Mesothelial cell of epicardium (in vitro differentiated cells): ENCODE measurements at regions not wholly inside any gene's neighbourhood (a gene's known extent, or its start where the extent isn't known, plus 50 kb on each side); places are given as distances from the start of the nearest gene placed in this dataset.

Experiments
- DNase-seq, 2 experiments: peaks; one replicate each; pipeline ENCODE4 v3.0.0; 2021; ENCODE audit warnings: low spot score in 2 of 2; ENCODE audit not compliant: unreplicated experiment in 2 of 2
- H3K27ac Mint-ChIP-seq: 2 replicates; pipeline ENCODE4 v1.8.0; 2021; ENCODE audit warnings: mixed read lengths
- H3K27me3 Mint-ChIP-seq: 2 replicates; pipeline ENCODE4 v1.8.0; 2021; ENCODE audit warnings: low read depth, mixed read lengths
- H3K36me3 Mint-ChIP-seq: 2 replicates; pipeline ENCODE4 v1.8.0; 2021; ENCODE audit warnings: mixed read lengths
- H3K4me1 Mint-ChIP-seq: 2 replicates; pipeline ENCODE4 v1.8.0; 2021; ENCODE audit warnings: mixed read lengths
- H3K4me3 Mint-ChIP-seq: 2 replicates; pipeline ENCODE4 v1.8.0; 2021; ENCODE audit warnings: mild to moderate bottlenecking, moderate library complexity, mixed read lengths
- H3K9me3 Mint-ChIP-seq: 2 replicates; pipeline ENCODE4 v1.8.0; 2021; ENCODE audit warnings: mixed read lengths
- TF ChIP-seq, protein P1 (sequence below): fragments of 200-600 bp; sonication (generic); IDR thresholded peaks from one replicate; pipeline ENCODE4 v1.5.0; 2021; ENCODE audit warnings: antibody characterized with exemption; ENCODE audit not compliant: unreplicated experiment

DNA sequence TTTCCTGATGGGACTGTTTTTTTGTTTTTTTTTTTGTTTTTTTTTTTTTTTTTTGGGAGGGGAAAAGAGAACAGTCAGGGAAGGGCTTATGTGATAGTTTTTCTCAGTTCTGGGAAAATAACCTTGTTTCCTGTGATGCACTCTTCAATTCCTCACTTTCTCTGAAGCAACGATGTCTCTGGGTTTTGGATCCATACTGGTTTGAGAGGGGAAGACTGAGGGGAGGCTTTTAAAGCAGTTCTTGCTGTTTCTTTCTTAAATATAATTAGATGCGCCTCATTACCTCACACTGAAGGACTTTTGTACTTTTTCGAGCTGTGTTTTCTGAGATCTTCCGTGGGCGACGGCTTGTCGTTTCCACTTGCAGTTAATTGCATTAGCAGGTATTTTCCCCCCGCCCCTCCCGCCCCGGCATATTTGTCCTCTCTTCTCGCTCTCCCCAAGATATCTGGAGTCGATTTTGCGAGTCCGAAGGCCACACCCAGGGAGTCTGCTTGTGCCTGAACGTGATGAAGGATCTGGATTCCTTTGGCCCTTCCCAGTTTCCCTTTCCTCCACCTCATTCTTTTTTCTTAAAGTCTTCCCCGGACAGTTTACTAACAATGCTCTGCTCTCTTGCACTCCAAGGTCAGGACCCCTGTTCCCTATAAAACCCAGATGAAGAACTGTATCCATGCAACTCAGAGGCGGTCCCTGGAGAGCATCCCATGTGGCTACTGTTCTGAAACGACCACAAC, 125.2 kb upstream of the ZFHX3 start:
- TF ChIP-seq, protein P1, sequence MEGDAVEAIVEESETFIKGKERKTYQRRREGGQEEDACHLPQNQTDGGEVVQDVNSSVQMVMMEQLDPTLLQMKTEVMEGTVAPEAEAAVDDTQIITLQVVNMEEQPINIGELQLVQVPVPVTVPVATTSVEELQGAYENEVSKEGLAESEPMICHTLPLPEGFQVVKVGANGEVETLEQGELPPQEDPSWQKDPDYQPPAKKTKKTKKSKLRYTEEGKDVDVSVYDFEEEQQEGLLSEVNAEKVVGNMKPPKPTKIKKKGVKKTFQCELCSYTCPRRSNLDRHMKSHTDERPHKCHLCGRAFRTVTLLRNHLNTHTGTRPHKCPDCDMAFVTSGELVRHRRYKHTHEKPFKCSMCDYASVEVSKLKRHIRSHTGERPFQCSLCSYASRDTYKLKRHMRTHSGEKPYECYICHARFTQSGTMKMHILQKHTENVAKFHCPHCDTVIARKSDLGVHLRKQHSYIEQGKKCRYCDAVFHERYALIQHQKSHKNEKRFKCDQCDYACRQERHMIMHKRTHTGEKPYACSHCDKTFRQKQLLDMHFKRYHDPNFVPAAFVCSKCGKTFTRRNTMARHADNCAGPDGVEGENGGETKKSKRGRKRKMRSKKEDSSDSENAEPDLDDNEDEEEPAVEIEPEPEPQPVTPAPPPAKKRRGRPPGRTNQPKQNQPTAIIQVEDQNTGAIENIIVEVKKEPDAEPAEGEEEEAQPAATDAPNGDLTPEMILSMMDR: peak; percentile 49
- Mint-ChIP-seq H3K36me3 (no peaks in the 10 kb centered on the region), H3K27ac (peak overlapping the region; percentile 98), H3K4me1 (peaks cover 49% of the 10 kb centered on the region), H3K4me3 (no peak overlapping the region), H3K27me3 (no peaks in the 10 kb centered on the region), H3K9me3 (no peaks in the 10 kb centered on the region)
- no peak for DNase-seq

DNA sequence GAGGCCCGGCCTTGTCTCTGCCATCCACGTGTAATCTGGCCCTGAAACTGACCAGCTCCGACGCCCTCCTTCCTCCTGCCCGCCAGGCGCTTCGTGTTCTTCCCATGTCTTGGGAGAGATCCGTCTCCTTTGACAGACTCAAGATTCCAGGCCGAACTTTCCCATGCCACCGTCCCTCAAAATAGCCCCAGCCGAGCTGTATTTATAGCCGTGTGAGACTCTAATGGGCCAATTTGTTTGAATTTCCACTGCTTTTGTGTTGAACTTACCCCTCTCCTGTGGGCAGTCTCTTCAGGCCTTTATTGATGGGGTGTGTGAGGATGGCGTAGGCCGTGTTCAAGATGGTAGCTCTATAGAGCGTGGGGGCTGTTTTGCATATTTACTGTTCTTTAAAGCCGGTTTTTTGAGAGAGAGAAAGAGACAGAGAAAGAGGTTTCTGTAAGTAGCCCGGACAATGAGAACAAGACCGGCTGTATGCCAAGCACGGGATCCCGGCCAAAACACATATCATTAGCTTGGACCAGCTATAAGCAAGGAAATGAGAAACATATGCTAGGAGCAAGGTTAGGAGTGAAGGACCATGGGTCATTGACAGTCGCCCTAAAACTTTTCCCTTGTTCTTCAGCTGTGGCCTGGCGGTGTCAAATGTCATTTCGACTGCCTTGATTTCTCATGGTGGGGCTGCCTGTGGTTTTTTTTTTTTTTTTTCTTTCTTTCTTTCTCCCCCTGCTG, 124.5 kb upstream of the ZFHX3 start:
- peaks cover 49% of the 10 kb centered on the region for H3K4me1 Mint-ChIP-seq
- DNase-seq: peak; percentile 39 to 74

DNA sequence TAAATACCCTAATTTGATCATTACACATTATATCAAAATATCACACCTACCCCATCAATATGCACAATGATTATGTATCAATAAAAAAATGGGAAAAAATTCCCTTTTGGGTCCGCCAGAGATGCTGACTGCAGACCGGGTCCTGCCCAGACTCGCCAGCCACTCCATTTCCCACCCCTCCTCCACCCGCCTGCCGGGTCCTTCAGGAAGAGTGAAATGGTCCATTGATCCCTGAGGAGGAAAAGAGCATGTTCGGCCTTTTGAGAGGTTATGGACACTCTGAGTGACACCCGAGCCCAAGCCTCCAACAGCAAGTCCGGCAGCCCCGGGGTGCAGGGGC, 123.9 kb upstream of the ZFHX3 start:
- Mint-ChIP-seq H3K27ac (peak overlapping the region; percentile 98), H3K27me3 (no peaks in the 10 kb centered on the region), H3K4me1 (peaks cover 51% of the 10 kb centered on the region), H3K9me3 (no peaks in the 10 kb centered on the region), H3K4me3 (no peak overlapping the region), H3K36me3 (no peaks in the 10 kb centered on the region)
- DNase-seq: no peak
- TF ChIP-seq, protein P1: no peak

More for the DNA sequence above, 124.5 kb upstream of the ZFHX3 start:
- H3K27ac Mint-ChIP-seq: peak overlapping the region; percentile 98
- no peaks in the 10 kb centered on the region for H3K9me3 Mint-ChIP-seq
- peak overlapping the region; percentile 10 for H3K4me3 Mint-ChIP-seq
- TF ChIP-seq, protein P1: peak; percentile 67
- H3K36me3 Mint-ChIP-seq: no peaks in the 10 kb centered on the region
- no peaks in the 10 kb centered on the region for H3K27me3 Mint-ChIP-seq

DNA sequence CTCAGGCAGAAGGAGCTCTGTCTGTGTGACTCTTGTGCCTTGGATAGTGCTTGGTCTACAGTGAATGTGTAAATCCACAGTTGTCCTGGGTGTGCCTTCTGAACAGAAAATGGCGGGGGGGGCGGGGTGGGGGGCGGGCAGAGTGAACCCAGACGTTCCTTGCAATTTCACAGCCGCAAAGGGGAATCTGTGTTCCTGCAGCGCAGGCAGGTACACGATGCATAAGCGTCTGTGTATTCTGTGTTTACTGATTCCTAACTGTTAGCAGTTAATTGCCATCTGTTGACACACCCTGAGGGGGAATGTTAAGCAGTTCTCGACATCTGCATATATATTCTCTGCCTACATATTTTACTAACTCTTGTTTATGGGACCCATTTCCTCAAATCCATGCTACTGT, 123.5 kb upstream of the ZFHX3 start:
- Mint-ChIP-seq H3K9me3 (no peaks in the 10 kb centered on the region), H3K4me3 (peak overlapping the region; percentile 21), H3K27me3 (no peaks in the 10 kb centered on the region), H3K27ac (peak overlapping the region; percentile 58), H3K36me3 (no peaks in the 10 kb centered on the region), H3K4me1 (peaks cover 56% of the 10 kb centered on the region)
- TF ChIP-seq, protein P1: no peak
- DNase-seq: no peak

DNA sequence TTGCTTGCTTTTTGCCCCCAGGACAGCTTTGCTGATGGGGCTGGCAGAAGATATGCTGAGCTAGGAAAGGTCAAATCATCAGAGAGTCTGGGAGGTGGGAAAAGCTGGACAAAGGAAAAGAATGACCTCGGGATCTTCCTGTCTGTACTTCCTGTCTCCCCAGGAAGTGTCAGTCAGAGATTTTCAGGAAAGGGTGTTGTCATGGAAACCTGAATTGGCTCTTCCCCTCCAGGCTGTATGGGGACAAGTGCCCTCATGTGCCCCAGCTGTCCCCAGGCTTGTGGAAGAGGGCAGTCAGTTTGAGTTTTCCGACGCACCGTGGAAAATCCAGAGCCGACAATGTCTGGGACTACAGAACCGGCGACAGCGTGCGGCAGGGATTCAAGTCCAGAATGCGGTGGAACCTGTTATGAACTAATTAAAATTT, 122.7 kb upstream of the ZFHX3 start:
- TF ChIP-seq, protein P1: no peak
- no peaks in the 10 kb centered on the region for H3K9me3 Mint-ChIP-seq
- no peaks in the 10 kb centered on the region for H3K36me3 Mint-ChIP-seq
- H3K4me1 Mint-ChIP-seq: peaks cover 60% of the 10 kb centered on the region
- no peaks in the 10 kb centered on the region for H3K27me3 Mint-ChIP-seq
- peak overlapping the region; percentile 37 for H3K4me3 Mint-ChIP-seq
- DNase-seq: no peak
- peak overlapping the region; percentile 68 for H3K27ac Mint-ChIP-seq
